Mucosa of descending colon (tissue), 3 donors: ENCODE measurements at regions not wholly inside any gene's neighbourhood (a gene's known extent, or its start where the extent isn't known, plus 50 kb on each side); places are given as distances from the start of the nearest gene placed in this dataset.

Source experiments
- ATAC-seq: fragments of 200-7000 bp; cut with Tn5 transposase; one replicate; pipeline ENCODE4 v1.9.1; 2020; ENCODE audit warnings: mild to moderate bottlenecking, moderate library complexity
- DNase-seq, 3 donors: peaks; one replicate each; pipeline ENCODE4 v3.0.0-alpha.2; 2020
- H3K36me3 ChIP-seq: fragments of 200-600 bp; one replicate; pipeline ENCODE4 v1.8.0; 2021; ENCODE audit warnings: low read depth, mild to moderate bottlenecking
- H3K4me1 ChIP-seq: fragments of 200-600 bp; one replicate; pipeline ENCODE4 v1.8.0; 2021; ENCODE audit warnings: low read depth, mild to moderate bottlenecking
- H3K4me3 ChIP-seq: fragments of 200-600 bp; one replicate; pipeline ENCODE4 v1.8.0; 2021; ENCODE audit warnings: mild to moderate bottlenecking
- H3K9me3 ChIP-seq: fragments of 200-600 bp; one replicate; pipeline ENCODE4 v1.8.0; 2021; ENCODE audit warnings: mild to moderate bottlenecking
- CTCF ChIP-seq: fragments of 200-600 bp; IDR thresholded peaks from one replicate; pipeline ENCODE4 v1.8.0; 2022; ENCODE audit warnings: antibody characterized with exemption, mild to moderate bottlenecking
- intact Hi-C, 2 donors: fragments of 100-400 bp; cut with DNase I in 1 of 2; cut with micrococcal nuclease in 1 of 2; formaldehyde crosslinking; loops; one replicate each; pipeline versions ENCODE4 v1.11.0 to v1.11.1; 2022; cut with DNase I, micrococcal nuclease
- donor health status: DM: no; HTN: no; CAD: no; lungs with moderate emphysema.
- donor health status: DM: no; HTN: no; CAD: no.
- donor health status: DM: no; HTN: yes; CAD: no.

GRCh38 chr18:39862341-39862740 lies 2092.7 kb upstream of the PIK3C3 start:
- Histone ChIP-seq H3K4me3 (no peak overlapping the region), H3K4me1 (no peaks in the 10 kb centered on the region), H3K36me3 (no peaks in the 10 kb centered on the region), H3K9me3 (no peaks in the 10 kb centered on the region)
- intact Hi-C loops = no loop called here
- ATAC-seq (no peak), DNase-seq (no peak)
- TF ChIP-seq CTCF = no peak

GRCh38 chr18:39854291-39854690 lies 2100.7 kb upstream of the PIK3C3 start:
- H3K4me1 ChIP-seq = no peaks in the 10 kb centered on the region
- no peak overlapping the region for H3K4me3 ChIP-seq
- no peaks in the 10 kb centered on the region for H3K36me3 ChIP-seq
- TF ChIP-seq CTCF = no peak
- DNase-seq = no peak
- ATAC-seq = no peak
- intact Hi-C loops = no loop called here
- no peaks in the 10 kb centered on the region for H3K9me3 ChIP-seq

- intact Hi-C loops = no loop called here
- Histone ChIP-seq H3K4me1 (no peaks in the 10 kb centered on the region), H3K36me3 (no peaks in the 10 kb centered on the region), H3K4me3 (no peak overlapping the region), H3K9me3 (no peaks in the 10 kb centered on the region)
- DNase-seq (peak in 2 of 3 donors; percentile 26 to 30), ATAC-seq (peak; percentile 11)
- TF ChIP-seq CTCF = no peak
Measured at GRCh38 chr18:39846265-39846664, 2108.8 kb upstream of the PIK3C3 start.

GRCh38 chr18:39845631-39846030 lies 2109.4 kb upstream of the PIK3C3 start:
- Histone ChIP-seq H3K36me3 (no peaks in the 10 kb centered on the region), H3K4me1 (no peaks in the 10 kb centered on the region), H3K4me3 (no peak overlapping the region), H3K9me3 (no peaks in the 10 kb centered on the region)
- intact Hi-C loops = no loop called here
- no peak for TF ChIP-seq CTCF
- ATAC-seq (no peak), DNase-seq (no peak)

- no peak for TF ChIP-seq CTCF
- ATAC-seq (no peak), DNase-seq (no peak)
- Histone ChIP-seq H3K9me3 (no peaks in the 10 kb centered on the region), H3K36me3 (no peaks in the 10 kb centered on the region), H3K4me1 (no peaks in the 10 kb centered on the region), H3K4me3 (no peak overlapping the region)
- intact Hi-C loops = no loop called here
Measured at GRCh38 chr18:39845106-39845505, 2109.9 kb upstream of the PIK3C3 start.

- ATAC-seq (no peak), DNase-seq (no peak)
- Histone ChIP-seq H3K4me3 (no peak overlapping the region), H3K9me3 (no peaks in the 10 kb centered on the region), H3K4me1 (no peaks in the 10 kb centered on the region), H3K36me3 (no peaks in the 10 kb centered on the region)
- intact Hi-C loops = no loop called here
- no peak for TF ChIP-seq CTCF
Measured at GRCh38 chr18:39843546-39843945, 2111.5 kb upstream of the PIK3C3 start.
